ENCODE measurements at regions not wholly inside any gene's neighbourhood (a gene's known extent, or its start where the extent isn't known, plus 50 kb on each side); places are given as distances from the start of the nearest gene placed in this dataset.
"Not testable (repeated sequence)": the region's sequence is repeated elsewhere in the genome, so short reads cannot be mapped to it uniquely, and the experiment has no call there.

DNA sequence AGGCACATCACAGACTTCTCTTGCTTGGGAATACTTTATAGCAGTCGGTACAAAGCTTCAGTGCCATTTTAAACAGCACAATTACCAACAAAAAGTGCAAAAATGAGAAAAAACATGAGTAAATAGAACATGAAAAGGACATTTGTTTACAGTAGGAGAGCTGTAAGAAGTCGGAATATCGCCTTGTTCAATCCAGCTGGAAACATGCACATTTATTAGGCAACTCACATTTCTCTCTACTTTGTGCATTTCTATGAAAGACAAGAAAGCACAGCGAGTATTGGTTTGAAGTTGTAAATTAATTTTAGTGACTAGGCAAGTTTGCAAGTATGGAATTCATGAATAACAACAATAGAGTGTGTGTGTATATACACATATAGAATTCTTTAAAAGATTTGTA, 484.7 kb downstream of the DACH1 start:
- Mint-ChIP-seq H3K27ac (no peak overlapping the region), H3K36me3 (no peaks in the 10 kb centered on the region), H3K9me3 (peaks cover 4 to 5% of the 10 kb centered on the region in 2 donors)
- ATAC-seq, result no peak
- DNase-seq (ENCODE audit: low spot score in 2 of 2), result no peak

DNA sequence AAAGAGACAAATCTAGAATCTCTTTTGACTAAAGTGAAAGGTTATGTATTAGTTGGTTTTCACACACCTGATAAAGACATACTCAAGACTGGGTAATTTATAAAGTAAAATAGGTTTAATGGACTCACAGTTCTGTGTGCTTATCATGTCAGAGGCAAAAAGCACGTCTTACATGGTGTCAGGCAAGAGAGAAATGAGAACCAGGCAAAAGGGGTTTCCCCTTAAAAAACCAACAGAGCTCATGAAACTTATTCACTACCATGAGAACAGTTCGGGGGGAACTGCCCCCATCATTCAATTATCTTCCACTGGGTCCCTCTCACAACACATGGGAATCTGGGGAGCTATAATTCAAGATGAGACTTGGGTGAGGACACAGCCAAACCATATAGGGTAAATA, 486.8 kb downstream of the DACH1 start:
- Mint-ChIP-seq H3K9me3 (peaks cover 4 to 5% of the 10 kb centered on the region in 2 donors), H3K36me3 (no peaks in the 10 kb centered on the region), H3K27ac (no peak overlapping the region)
- DNase-seq (ENCODE audit: low spot score in 2 of 2) (no peak), ATAC-seq (no peak)

DNA sequence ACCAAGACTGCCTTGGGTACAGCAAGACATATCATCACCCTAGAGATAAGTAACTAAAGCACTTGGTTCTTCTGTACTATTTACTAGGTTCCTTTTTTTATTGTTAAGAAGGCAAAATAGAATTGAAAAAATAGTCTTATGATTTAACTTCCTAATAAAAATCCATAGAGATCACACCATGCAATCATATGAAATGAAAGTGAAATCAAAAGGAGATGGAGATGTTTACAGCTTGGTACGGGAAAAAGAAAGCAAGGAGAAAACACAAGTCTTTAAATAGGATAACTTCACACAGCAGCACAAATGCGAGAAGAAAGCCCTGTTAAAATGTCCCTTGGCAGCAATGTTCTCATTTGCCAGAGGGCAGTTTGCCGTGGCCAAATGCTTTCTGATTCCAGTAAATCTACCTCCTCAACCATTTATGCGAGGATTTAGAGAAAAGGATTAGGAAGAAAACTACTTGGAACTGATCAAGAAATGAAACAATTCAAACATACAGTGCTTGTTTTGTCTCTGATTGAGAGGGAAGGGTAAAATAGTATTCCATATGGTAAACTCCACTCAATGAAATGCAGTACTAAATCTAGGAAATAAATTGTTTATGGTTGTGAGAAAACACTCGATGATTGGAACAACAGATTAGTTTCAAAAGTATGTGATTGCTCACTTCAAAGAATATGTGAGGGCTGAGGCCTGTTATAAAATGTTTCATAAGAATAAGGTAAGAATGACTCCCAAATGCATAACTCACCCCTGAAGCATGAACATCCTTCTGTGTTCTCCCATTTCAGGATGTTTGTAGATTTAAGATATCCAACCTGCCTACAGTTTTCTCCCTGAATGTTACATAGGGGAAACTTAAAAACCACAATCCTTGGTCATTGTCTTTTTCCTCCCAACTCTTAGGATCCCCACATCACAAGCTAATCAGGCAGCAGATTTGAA, 487.8 kb downstream of the DACH1 start:
- DNase-seq (ENCODE audit: low spot score in 2 of 2), result no peak
- Mint-ChIP-seq H3K36me3 (no peaks in the 10 kb centered on the region), H3K9me3 (peaks cover 4 to 5% of the 10 kb centered on the region in 2 donors), H3K27ac (no peak overlapping the region)
- no peak for ATAC-seq

DNA sequence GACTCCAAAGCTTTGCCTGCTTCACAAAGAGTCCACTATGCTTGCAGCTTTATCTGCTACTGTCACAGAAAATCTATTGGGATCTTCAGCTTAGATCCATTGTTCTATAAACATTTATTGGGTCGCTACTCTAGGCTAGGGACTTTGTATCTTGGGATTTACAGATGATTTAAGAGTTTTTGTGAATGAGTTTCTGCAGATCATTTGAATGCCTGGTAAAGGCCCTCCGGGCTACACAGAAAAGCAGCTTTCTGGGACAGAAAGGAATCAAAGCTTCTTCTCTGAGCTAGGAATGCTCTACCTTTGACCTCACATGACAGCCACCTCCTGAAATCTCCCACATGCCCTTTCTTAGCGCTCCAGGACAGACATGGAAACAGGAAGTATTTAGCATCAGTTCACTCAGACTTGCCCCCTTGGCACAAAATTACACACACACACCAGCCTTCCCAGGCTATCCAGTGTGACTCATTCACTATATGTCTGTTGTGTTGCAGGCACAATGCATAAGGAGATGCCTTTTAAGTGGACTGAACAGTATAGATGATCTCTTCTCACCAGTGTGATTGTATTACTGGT, 492.4 kb downstream of the DACH1 start:
- Mint-ChIP-seq H3K36me3 (no peaks in the 10 kb centered on the region), H3K27ac (no peak overlapping the region), H3K9me3 (no peaks in the 10 kb centered on the region)
- no peak for DNase-seq (ENCODE audit: low spot score in 2 of 2)
- no peak for ATAC-seq

DNA sequence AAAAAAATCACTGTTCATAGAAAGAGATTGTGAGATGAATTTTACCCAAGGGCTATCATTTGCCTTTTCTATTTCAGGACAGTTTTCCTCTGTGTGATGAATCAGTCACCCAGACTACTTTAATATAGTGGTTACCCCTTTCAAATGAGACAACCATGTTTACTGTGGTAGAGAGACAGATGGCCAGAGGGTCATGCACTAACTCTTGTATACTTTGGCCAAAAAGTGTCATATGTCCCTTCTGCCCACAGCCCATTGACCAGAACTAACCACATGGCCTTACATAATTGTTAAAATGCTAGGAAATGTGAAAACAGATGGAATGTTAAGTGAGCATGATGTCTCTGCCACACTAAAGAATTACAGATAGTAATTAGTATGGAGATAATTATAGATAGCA, 498.7 kb downstream of the DACH1 start:
- DNase-seq (ENCODE audit: low spot score in 2 of 2), result no peak
- Mint-ChIP-seq H3K27ac (no peak overlapping the region), H3K36me3 (no peaks in the 10 kb centered on the region), H3K9me3 (peaks cover 3 to 7% of the 10 kb centered on the region in 2 donors)
- ATAC-seq, result no peak

DNA sequence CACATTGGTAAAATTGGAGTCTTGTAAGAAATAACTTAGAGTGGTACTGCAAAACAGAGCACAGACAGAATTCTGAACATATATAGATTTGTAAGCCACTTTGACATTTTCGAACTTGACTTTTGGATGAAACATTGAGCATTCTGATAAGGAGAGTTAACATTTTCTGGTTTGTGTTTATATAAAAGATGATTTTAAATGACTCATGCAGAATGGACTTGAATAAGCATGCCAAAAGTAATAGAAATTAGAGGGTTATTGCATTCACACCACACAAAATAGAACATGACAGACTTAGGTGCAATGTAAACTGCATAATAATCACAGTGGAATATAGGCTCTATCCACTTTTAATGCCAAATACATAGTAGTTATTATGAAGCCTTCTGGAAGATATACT, 507.0 kb downstream of the DACH1 start:
- H3K9me3 Mint-ChIP-seq, result peaks cover 7 to 10% of the 10 kb centered on the region in 2 donors
- ATAC-seq (no peak), DNase-seq (ENCODE audit: low spot score in 2 of 2) (no peak)
- no peak overlapping the region for H3K27ac Mint-ChIP-seq
- H3K36me3 Mint-ChIP-seq, result no peaks in the 10 kb centered on the region

DNA sequence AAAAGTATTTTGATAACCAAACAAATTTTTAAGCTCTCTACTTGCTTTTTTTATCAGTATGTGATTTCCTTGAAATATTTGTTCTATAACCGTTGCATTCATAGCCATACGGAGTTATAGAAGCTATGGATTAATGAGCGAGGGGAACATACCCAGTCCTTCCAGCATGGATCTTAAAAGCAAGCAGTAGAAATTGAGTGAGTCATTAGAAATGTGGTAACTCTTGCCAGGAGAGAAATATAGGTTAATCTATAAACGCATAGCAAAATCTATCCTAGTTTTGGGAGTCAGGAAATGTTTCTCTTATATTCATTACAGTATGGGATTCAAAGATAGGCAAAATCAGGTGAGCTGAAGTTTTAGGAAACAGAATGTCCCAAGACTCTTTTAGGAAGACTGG, 507.4 kb downstream of the DACH1 start:
- no peak for ATAC-seq
- H3K36me3 Mint-ChIP-seq, result no peaks in the 10 kb centered on the region

DNA sequence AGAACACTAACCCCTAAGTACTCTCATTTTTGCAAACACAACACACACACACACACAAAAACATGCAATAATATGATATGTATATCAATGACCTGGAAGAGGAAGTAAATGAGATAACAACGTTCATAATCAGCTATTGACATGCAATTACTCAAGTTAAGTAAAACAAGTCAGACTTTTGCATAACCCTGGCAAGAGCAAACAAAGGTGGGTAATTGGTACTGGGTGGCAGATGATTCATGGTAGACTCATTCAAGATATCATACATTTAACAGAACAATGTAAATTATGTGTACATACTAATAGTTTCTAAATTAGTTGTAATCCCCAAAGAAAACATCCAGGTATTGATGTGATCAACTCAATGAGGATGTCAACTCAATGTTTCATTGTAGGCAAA, 508.8 kb downstream of the DACH1 start:
- DNase-seq (ENCODE audit: low spot score in 2 of 2), result no peak
- no peak for ATAC-seq

More for the DNA sequence above, 507.4 kb downstream of the DACH1 start:
- Mint-ChIP-seq H3K9me3 (peaks cover 4 to 10% of the 10 kb centered on the region in 2 donors), H3K27ac (no peak overlapping the region)
- DNase-seq (ENCODE audit: low spot score in 2 of 2), result no peak

DNA sequence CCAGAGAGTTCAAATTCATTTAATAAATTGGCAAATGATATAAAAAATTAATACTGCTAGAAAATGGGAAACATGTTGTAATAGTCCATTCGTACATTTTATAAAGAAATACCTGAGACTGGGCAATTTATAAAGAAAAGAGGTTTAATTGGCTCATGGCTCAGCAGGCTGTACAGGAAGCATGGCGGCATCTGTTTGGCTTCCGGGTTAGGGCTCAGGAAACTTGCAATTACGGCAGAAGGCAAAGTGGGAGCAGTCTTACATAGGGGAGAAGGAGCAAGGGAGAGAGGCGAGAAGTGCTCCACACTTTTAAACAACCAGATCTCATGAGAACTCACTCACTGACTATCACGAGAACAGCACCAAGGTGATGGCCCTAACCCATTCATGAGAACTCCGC, 512.0 kb downstream of the DACH1 start:
- Mint-ChIP-seq H3K27ac (no peak overlapping the region), H3K9me3 (peaks cover 4 to 10% of the 10 kb centered on the region in 2 donors), H3K36me3 (no peaks in the 10 kb centered on the region)
- DNase-seq (ENCODE audit: low spot score in 2 of 2) (no peak), ATAC-seq (no peak)

More for the DNA sequence above, 508.8 kb downstream of the DACH1 start:
- no peaks in the 10 kb centered on the region for H3K36me3 Mint-ChIP-seq
- H3K9me3 Mint-ChIP-seq, result peaks cover 4 to 10% of the 10 kb centered on the region in 2 donors
- no peak overlapping the region for H3K27ac Mint-ChIP-seq

DNA sequence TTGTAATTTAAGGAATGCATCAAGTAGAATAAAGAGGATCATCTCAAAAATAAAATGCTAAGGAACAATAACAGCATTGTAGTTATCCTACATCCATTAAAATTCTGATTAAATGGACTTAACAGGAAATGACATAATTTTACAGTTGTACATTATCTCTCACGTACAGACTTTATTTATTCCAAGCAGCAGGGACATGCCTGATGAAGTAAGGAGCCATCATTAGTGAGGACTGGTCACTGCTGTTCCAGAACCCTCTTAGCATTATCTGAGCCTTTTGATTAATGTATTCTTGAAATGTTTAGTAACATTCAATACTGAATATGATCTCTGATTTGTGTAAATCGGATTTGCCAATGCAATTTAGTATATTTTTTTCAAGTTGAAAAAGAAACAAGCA, 516.1 kb downstream of the DACH1 start:
- H3K27ac Mint-ChIP-seq, result no peak overlapping the region
- no peaks in the 10 kb centered on the region for H3K36me3 Mint-ChIP-seq
- H3K9me3 Mint-ChIP-seq, result peaks cover 0 to 4% of the 10 kb centered on the region in 2 donors
- no peak for DNase-seq (ENCODE audit: low spot score in 2 of 2)
- no peak for ATAC-seq

DNA sequence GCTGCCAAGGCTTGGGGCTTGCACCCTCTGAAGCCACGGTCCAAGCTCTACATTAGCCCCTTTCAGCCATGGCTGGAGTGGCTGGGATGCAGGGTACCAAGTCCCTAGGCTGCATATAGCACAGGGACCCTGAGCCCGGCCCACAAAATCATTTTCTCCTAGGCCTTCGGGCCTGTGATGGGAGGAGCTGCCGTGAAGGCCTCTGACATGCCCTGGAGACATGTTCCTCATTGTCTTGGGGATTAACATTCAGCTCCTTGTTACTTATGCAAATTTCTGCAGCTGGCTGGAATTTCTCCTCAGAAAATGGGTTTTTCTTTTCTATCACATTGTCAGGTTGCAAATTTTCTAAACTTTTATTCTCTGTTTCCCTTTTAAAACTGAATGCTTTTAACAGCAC, 521.1 kb downstream of the DACH1 start:
- not testable (repeated sequence) for H3K27ac Mint-ChIP-seq; DNase-seq (ENCODE audit: low spot score in 2 of 2); ATAC-seq; H3K9me3 Mint-ChIP-seq; H3K36me3 Mint-ChIP-seq

DNA sequence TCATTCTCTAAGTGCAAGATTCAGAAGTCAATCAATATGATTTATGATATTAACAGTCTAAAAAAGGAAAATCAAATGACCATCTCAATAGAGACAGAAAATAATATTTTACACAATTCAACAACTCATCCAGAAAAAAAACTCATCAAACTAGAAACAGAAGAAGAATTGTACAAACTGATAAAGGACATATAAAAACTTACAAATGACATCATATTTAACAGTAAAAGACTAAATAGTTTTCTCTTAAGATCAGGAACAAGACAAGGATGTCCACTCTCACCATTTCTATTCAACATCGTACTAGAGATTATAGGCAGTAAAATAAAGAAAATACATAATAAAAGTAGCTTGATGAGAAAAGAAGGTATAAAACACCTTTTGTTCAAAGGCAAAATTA, 527.3 kb downstream of the DACH1 start:
- no peaks in the 10 kb centered on the region for H3K9me3 Mint-ChIP-seq
- no peak for ATAC-seq
- no peak overlapping the region for H3K27ac Mint-ChIP-seq

DNA sequence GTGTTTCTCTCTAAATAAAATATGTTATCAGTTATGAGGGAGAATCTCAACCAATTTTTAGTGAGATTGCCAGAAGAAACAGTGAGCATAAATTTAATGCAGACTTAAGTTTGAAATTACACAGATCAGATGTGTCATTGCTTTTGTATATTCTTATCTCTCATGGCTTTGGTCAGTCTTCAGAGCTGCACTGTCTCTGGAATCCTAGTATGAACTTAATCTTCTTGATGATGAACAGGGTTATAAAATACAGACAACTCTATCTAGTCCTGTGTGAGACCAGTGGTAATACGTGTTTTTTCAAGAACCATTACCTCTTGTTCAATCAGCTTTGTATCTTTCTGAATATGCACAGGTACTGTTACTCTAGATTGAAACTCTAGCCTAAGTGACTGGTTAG, 528.0 kb downstream of the DACH1 start:
- H3K36me3 Mint-ChIP-seq, result no peaks in the 10 kb centered on the region
- H3K27ac Mint-ChIP-seq, result no peak overlapping the region
- ATAC-seq (no peak), DNase-seq (ENCODE audit: low spot score in 2 of 2) (no peak)
- H3K9me3 Mint-ChIP-seq, result no peaks in the 10 kb centered on the region

More for the DNA sequence above, 527.3 kb downstream of the DACH1 start:
- H3K36me3 Mint-ChIP-seq, result no peaks in the 10 kb centered on the region
- DNase-seq (ENCODE audit: low spot score in 2 of 2), result no peak

DNA sequence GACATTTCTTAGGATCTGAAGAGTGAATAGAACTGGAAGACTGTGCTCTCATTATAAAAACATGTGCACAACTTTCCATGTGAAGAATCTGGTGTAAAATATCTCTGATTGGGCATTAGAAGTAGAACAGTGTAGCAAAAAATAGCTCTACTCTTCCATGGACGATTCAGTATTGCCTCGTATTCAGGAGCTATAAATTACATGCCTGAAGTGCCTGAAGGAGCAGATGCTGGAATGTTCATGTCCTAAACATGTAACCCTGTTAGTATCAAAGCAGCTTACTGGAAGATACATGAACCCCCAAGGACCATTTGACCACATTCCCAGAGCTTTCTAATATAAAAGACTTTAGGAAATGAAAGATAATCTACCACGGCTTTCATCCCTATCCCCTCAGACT, 528.9 kb downstream of the DACH1 start:
- ATAC-seq (no peak), DNase-seq (ENCODE audit: low spot score in 2 of 2) (no peak)
- H3K9me3 Mint-ChIP-seq, result no peaks in the 10 kb centered on the region
- no peaks in the 10 kb centered on the region for H3K36me3 Mint-ChIP-seq
- H3K27ac Mint-ChIP-seq, result no peak overlapping the region

DNA sequence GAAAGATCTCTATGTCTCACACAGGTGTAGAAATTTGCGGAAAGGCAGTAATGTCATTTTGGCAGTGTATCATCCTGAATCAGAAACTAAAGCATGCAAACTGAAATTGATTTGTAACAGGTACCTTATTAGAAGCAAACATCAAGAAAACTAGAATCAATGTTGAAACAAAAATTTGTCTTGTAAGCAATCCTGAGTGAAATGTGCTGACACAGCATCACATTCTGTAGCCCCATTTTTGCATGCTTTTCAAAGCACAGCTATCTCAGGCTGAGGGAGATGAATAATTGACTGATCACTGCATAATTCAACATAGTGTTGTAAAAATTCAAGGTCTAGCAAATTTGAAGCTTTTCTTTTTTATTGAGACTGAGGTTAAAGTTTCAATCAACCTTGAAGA, 539.7 kb downstream of the DACH1 start:
- H3K27ac Mint-ChIP-seq, result no peak overlapping the region
- H3K9me3 Mint-ChIP-seq, result no peaks in the 10 kb centered on the region
- DNase-seq (ENCODE audit: low spot score in 2 of 2) (no peak), ATAC-seq (no peak)
- no peaks in the 10 kb centered on the region for H3K36me3 Mint-ChIP-seq

DNA sequence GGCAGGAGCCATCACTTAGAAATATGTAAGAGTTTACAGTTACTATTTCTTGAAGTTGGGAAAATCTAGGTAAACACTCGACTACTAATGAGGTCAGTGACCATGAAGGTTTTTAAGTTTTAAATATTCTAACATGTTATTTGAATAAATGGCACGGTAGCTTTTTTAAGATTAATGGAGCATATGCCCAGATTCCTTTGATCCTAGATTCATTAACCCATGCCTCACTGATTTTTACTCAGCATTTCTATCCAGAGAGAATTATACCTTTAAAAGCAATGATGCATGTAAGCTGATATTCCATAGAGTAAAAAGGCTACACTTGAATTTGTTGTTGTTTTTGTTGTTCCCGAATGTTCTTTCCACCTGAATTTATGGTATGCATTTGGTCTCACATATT, 541.4 kb downstream of the DACH1 start:
- DNase-seq (ENCODE audit: low spot score in 2 of 2), result no peak
- no peaks in the 10 kb centered on the region for H3K36me3 Mint-ChIP-seq

DNA sequence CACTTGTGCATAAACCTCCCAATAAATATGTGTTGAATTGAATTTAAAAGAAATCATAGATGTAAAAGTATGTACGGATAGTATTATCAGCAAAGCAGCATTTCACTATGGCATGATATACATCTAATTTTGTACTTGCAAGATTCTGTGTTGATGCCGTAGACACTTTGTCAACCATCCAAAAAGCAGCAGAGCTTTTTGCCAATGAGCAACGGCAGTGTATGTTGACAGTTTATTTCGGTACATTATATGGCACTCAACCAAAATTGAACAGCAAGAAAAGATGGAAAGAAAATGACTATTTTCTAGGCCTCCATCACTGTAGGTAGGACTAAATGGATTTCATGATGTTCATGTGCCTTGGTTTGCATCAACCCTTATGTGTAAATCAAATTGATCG, 543.7 kb downstream of the DACH1 start:
- Mint-ChIP-seq H3K9me3 (peaks cover 5% of the 10 kb centered on the region in 2 donors), H3K27ac (no peak overlapping the region), H3K36me3 (no peaks in the 10 kb centered on the region)
- no peak for DNase-seq (ENCODE audit: low spot score in 2 of 2)
- ATAC-seq, result no peak

More for the DNA sequence above, 541.4 kb downstream of the DACH1 start:
- Mint-ChIP-seq H3K27ac (no peak overlapping the region), H3K9me3 (no peaks in the 10 kb centered on the region)
- no peak for ATAC-seq

DNA sequence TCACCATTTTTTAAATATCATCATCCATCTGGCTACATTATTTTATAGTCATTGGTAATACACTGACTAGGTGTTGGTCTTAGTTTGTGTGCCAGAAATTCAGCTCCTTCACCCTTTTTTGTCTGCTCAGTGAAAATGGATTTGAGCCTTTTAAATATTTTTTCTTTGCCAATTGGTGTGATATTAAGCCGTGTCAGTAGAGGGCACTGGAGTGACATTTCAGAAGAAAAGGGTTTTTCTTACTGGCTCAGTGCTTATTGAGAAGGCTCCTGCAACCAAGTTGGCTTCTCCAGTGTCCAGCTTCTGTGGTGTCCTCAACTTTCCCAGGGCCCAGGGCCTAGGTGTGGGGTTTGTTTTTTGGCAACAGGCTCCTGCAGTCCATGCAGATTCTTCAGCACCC, 546.6 kb downstream of the DACH1 start:
- H3K9me3 Mint-ChIP-seq, result peaks cover 5% of the 10 kb centered on the region in 2 donors
- DNase-seq (ENCODE audit: low spot score in 2 of 2) (peak in 1 of 2 donors; percentile 4), ATAC-seq (no peak)
- H3K27ac Mint-ChIP-seq, result no peak overlapping the region
- no peaks in the 10 kb centered on the region for H3K36me3 Mint-ChIP-seq
